K562 (cell line): ENCODE measurements at regions not wholly inside any gene's neighbourhood (a gene's known extent, or its start where the extent isn't known, plus 50 kb on each side); places are given as distances from the start of the nearest gene placed in this dataset.

ENCODE experiments used
- ATAC-seq: fragments of 200-7000 bp; cut with Tn5 transposase; 3 replicates; pipeline ENCODE4 v1.9.1; 2020; ENCODE audit warnings: moderate library complexity
- BruUV-seq: library from RNA; stranded (reverse); fragments of 400-500 nt; replicated peaks from 2 replicates; lab custom pipeline; 2021; lab: Mats Ljungman, UMichigan
- CTCF ChIA-PET: fragments of 300-600 bp; formaldehyde crosslinking; extraction: SDS; loops from one replicate; lab custom pipeline; 2021; ENCODE audit warnings: low intra/inter-chr PET ratio; lab: Yijun Ruan, JAX
- POLR2A ChIA-PET: fragments of 300-600, 350-650 bp; sonication (Branson Sonifier 250); formaldehyde crosslinking; extraction: SDS; loops from one replicate; lab custom pipeline; 2021; ENCODE audit warnings: antibody characterized with exemption, inconsistent platforms; lab: Yijun Ruan, JAX
- DNase-seq, 4 experiments: peaks; one replicate each; pipeline versions ENCODE4 v3.0.0 to v3.0.0-alpha.2; 2011 to 2018; ENCODE audit warnings: low spot score in 3 of 4, mixed read lengths in 3 of 4; ENCODE audit errors: extremely low read depth in 1 of 4
- FAIRE-seq: peaks from 2 replicates; lab custom pipeline; 2011; peaks lifted over from hg19 to GRCh38; lab: Jason Lieb, UNC
- H2AFZ ChIP-seq: 2 replicates; pipeline ENCODE4 v1.6.0; 2011; ENCODE audit warnings: low read depth, low read length, control low read depth, inconsistent platforms
- H3K27ac ChIP-seq: fragments of 200-600 bp; 3 replicates; pipeline ENCODE4 v1.8.0; 2011; ENCODE audit warnings: low read depth, mild to moderate bottlenecking, control low read depth, inconsistent platforms, low read length, moderate library complexity, mixed read lengths; ENCODE audit errors: extremely low read depth
- H3K27me3 ChIP-seq, 2 experiments: fragments of 300-600 bp in 1 of 2; 2 replicates in 1 of 2; 3 replicates in 1 of 2; pipeline versions ENCODE4 v1.6.0 to v1.8.0; 2011; ENCODE audit warnings: inconsistent platforms in 2 of 2, low read length in 2 of 2, mild to moderate bottlenecking in 1 of 2, mixed read lengths in 1 of 2, moderate library complexity in 1 of 2; ENCODE audit not compliant: control insufficient read depth in 2 of 2, insufficient read depth in 2 of 2
- H3K36me3 ChIP-seq: fragments of 300-600 bp; 3 replicates; pipeline ENCODE4 v1.8.0; 2011; ENCODE audit warnings: mild to moderate bottlenecking, low read length, inconsistent platforms; ENCODE audit not compliant: control insufficient read depth, insufficient read depth
- H3K4me1 ChIP-seq, 2 experiments: fragments of 200-600 bp in 1 of 2; replicated peaks in 1 of 2; 2 replicates in 1 of 2; 3 replicates in 1 of 2; pipeline versions ENCODE4 v1.5.1 to v1.8.0; 2011; ENCODE audit warnings: inconsistent platforms in 2 of 2, low read length in 2 of 2, mild to moderate bottlenecking in 1 of 2, mixed read lengths in 1 of 2, moderate library complexity in 1 of 2; ENCODE audit not compliant: control insufficient read depth in 2 of 2, insufficient read depth in 2 of 2
- H3K4me2 ChIP-seq: 2 replicates; pipeline ENCODE4 v1.6.1; 2011; ENCODE audit warnings: low read length, control low read depth, inconsistent platforms, mixed read lengths; ENCODE audit not compliant: insufficient read depth
- H3K4me3 ChIP-seq: fragments of 200-600 bp; sonication (generic), shearing (Covaris generic); 2 replicates; pipeline ENCODE4 v1.5.1; 2016; ENCODE audit warnings: control low read depth, inconsistent platforms
- H3K79me2 ChIP-seq: fragments of 200-600 bp; 3 replicates; pipeline ENCODE4 v1.8.0; 2011; ENCODE audit warnings: low read length, inconsistent platforms; ENCODE audit not compliant: control insufficient read depth, insufficient read depth
- H3K9ac ChIP-seq, 2 experiments: 2 replicates each; pipeline versions ENCODE4 v1.6.0 to v1.6.1; 2011; ENCODE audit warnings: low read depth in 2 of 2, low read length in 2 of 2, control low read depth in 1 of 2, inconsistent platforms in 1 of 2, mild to moderate bottlenecking in 1 of 2, mixed read lengths in 1 of 2; ENCODE audit not compliant: insufficient read depth in 1 of 2
- H3K9me1 ChIP-seq: one replicate; pipeline ENCODE4 v1.6.0; 2011; ENCODE audit warnings: inconsistent platforms, mild to moderate bottlenecking, low read length, moderate library complexity; ENCODE audit not compliant: control insufficient read depth, insufficient read depth
- H3K9me3 ChIP-seq: replicated peaks from 2 replicates; pipeline ENCODE4 v1.5.1; 2011; ENCODE audit warnings: low read depth, low read length, inconsistent platforms; ENCODE audit not compliant: control insufficient read depth, insufficient read depth
- H4K20me1 ChIP-seq: replicated peaks from 2 replicates; pipeline ENCODE4 v1.6.1; 2011; ENCODE audit warnings: low read length, inconsistent platforms, mixed read lengths; ENCODE audit not compliant: control insufficient read depth, insufficient read depth
- E2F3 ChIP-seq: fragments of 250-450 bp; sonication (Bioruptor Pico); IDR thresholded peaks from 2 replicates; pipeline ENCODE4 v1.4.0; 2020; ENCODE audit warnings: mild to moderate bottlenecking
- FOSL1 ChIP-seq: fragments of 200-800 bp; sonication (Bioruptor generic); conservative IDR thresholded peaks from 2 replicates; pipeline ENCODE4 v1.6.1; 2016; ENCODE audit warnings: missing genetic modification characterization, missing compliant biosample characterization
- FOXK1 ChIP-seq: sonication (generic); formaldehyde crosslinking; IDR thresholded peaks from 2 replicates; pipeline ENCODE4 v1.8.0; 2022; ENCODE audit warnings: missing genetic modification reagents, mild to moderate bottlenecking, borderline replicate concordance
- HNRNPL ChIP-seq: fragments of 200-400 bp; formaldehyde crosslinking; IDR thresholded peaks from 2 replicates; pipeline ENCODE4 v1.6.1; 2017; ENCODE audit warnings: low read depth, mild to moderate bottlenecking, low read length
- KDM1A ChIP-seq, 2 experiments: fragments of 450-650 bp; IDR thresholded peaks; 2 replicates each; pipeline ENCODE4 v1.6.1; 2016; ENCODE audit warnings: mild to moderate bottlenecking in 2 of 2
- MEIS2 ChIP-seq: fragments of 450-650 bp; IDR thresholded peaks from 2 replicates; pipeline ENCODE4 v1.6.1; 2014; ENCODE audit warnings: mild to moderate bottlenecking; ENCODE audit not compliant: partially characterized antibody
- POLR2H ChIP-seq: IDR thresholded peaks from 2 replicates; pipeline ENCODE4 v1.6.1; 2016; ENCODE audit warnings: missing genetic modification characterization, low read depth, mild to moderate bottlenecking, control low read depth, missing compliant biosample characterization, moderate library complexity
- TBP ChIP-seq: optimal IDR thresholded peaks from 2 replicates; pipeline ENCODE3; 2011; ENCODE audit warnings: low read depth, low read length, improper control_type of control experiment
- XRCC4 ChIP-seq: IDR thresholded peaks from one replicate; pipeline ENCODE4 v1.6.1; 2011; ENCODE audit not compliant: insufficient read depth, insufficient read length; ENCODE audit errors: extremely low read depth
- WGBS: fragments of 100-300 bp; shearing (Covaris generic); methylation state at CpG from one replicate; pipeline ENCODE4 v1.1.6; 2016; ENCODE audit warnings: low coverage, mixed read lengths; ENCODE audit not compliant: insufficient coverage; ENCODE audit errors: missing lambda C conversion rate; 5-methylcytosine and 5-hydroxymethylcytosine counted together
- in situ Hi-C: fragments of 300-500 bp; cut with MboI; formaldehyde crosslinking; loops from 4 replicates; pipeline ENCODE4 v1.15.0; 2018; ENCODE audit warnings: inconsistent platforms, mixed read lengths
- intact Hi-C: fragments of 100-400 bp; cut with micrococcal nuclease; formaldehyde crosslinking; loops from 2 replicates; pipeline ENCODE4 v1.14.2; 2022
- TF ChIP-seq, protein P1 (sequence below): sonication (generic); formaldehyde crosslinking; IDR thresholded peaks from 2 replicates; pipeline ENCODE4 v1.9.0; 2022; ENCODE audit warnings: mild to moderate bottlenecking, missing genetic modification reagents
- TF ChIP-seq, protein P2 (sequence below): fragments of 450-650 bp; IDR thresholded peaks from 2 replicates; pipeline ENCODE4 v1.7.1; 2018; ENCODE audit warnings: mild to moderate bottlenecking, low read depth; ENCODE audit not compliant: partially characterized antibody
- TF ChIP-seq, protein P3 (sequence below): fragments of 450-650 bp; formaldehyde crosslinking; IDR thresholded peaks from 2 replicates; pipeline ENCODE4 v1.4.0; 2020; ENCODE audit warnings: mild to moderate bottlenecking, moderate library complexity
- TF ChIP-seq, protein P4 (sequence below), 3 experiments: IDR thresholded peaks in 2 of 3; conservative IDR thresholded peaks in 1 of 3; 2 replicates each; pipeline ENCODE4 v1.5.1; 2011 to 2012; ENCODE audit warnings: low read length in 3 of 3, mild to moderate bottlenecking in 3 of 3, control low read depth in 2 of 3, improper control_type of control experiment in 1 of 3, inconsistent platforms in 1 of 3, low read depth in 1 of 3, mixed read lengths in 1 of 3, moderate library complexity in 1 of 3; ENCODE audit not compliant: insufficient read depth in 2 of 3
- TF ChIP-seq, protein P5 (sequence below): fragments of 450-650 bp; IDR thresholded peaks from 2 replicates; pipeline ENCODE4 v1.6.1; 2016

DNA sequence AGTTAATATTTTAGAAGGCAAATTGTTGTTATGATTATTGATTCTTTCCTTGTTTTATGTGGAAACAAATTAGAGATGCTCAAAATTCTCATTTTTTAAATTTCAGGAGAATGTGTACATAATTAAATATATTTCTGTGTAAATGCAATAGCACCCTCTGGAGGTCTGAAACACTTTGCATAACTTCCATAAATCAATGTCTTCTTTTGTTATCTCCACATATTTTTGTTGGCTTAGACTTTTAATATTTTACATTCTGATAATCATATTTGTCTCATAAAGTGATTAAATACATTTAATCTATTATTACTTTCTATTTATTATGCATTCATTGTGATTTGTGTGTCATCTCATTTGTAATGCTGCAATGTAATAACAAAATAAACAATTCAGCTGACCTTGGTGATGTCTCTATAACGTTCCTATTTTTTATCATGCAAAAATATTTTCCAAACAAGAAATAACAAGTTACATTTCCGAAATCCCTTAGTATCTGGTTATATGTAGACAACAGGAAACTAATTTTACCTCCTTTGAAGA is 201.8 kb upstream of the GALNT5 start:
- ATAC-seq (0 out of 3 replicates have a peak, but pooled peaks have one; percentile 57), FAIRE-seq (peak; percentile 40), DNase-seq (peak in 2 of 4 experiments; percentile 9 to 29)
- intact Hi-C loops (loop anchor here (5.0 kb wide), 1 partner anchor 1678 kb away; no protein-coding TSS in a partner anchor), in situ Hi-C loops (no loop called here)
- Histone ChIP-seq H3K36me3 (no peaks in the 10 kb centered on the region), H4K20me1 (no peaks in the 10 kb centered on the region), H3K4me1 (no peaks in the 10 kb centered on the region), H3K27me3 (no peaks in the 10 kb centered on the region), H3K27ac (no peak overlapping the region), H2AFZ (no peak overlapping the region), H3K4me2 (no peak overlapping the region), H3K9me1 (no peaks in the 10 kb centered on the region), H3K4me3 (no peak overlapping the region), H3K79me2 (no peaks in the 10 kb centered on the region), H3K9me3 (no peaks in the 10 kb centered on the region), H3K9ac (no peak overlapping the region)
- ChIA-PET POLR2A (no interaction called here), CTCF (no interaction called here)
- no TSS peak for BruUV-seq
- WGBS: 0% methylated on average over 2 of the region's 2 CpGs
- TF ChIP-seq, protein P1, sequence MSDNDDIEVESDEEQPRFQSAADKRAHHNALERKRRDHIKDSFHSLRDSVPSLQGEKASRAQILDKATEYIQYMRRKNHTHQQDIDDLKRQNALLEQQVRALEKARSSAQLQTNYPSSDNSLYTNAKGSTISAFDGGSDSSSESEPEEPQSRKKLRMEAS (CRISPR knock-in tag): no peak
- TF ChIP-seq POLR2H (tag): no peak
- TF ChIP-seq, protein P2, sequence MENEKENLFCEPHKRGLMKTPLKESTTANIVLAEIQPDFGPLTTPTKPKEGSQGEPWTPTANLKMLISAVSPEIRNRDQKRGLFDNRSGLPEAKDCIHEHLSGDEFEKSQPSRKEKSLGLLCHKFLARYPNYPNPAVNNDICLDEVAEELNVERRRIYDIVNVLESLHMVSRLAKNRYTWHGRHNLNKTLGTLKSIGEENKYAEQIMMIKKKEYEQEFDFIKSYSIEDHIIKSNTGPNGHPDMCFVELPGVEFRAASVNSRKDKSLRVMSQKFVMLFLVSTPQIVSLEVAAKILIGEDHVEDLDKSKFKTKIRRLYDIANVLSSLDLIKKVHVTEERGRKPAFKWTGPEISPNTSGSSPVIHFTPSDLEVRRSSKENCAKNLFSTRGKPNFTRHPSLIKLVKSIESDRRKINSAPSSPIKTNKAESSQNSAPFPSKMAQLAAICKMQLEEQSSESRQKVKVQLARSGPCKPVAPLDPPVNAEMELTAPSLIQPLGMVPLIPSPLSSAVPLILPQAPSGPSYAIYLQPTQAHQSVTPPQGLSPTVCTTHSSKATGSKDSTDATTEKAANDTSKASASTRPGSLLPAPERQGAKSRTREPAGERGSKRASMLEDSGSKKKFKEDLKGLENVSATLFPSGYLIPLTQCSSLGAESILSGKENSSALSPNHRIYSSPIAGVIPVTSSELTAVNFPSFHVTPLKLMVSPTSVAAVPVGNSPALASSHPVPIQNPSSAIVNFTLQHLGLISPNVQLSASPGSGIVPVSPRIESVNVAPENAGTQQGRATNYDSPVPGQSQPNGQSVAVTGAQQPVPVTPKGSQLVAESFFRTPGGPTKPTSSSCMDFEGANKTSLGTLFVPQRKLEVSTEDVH: no peak
- TF ChIP-seq TBP: no peak
- no peak for TF ChIP-seq XRCC4
- TF ChIP-seq HNRNPL: no peak
- TF ChIP-seq, protein P3, sequence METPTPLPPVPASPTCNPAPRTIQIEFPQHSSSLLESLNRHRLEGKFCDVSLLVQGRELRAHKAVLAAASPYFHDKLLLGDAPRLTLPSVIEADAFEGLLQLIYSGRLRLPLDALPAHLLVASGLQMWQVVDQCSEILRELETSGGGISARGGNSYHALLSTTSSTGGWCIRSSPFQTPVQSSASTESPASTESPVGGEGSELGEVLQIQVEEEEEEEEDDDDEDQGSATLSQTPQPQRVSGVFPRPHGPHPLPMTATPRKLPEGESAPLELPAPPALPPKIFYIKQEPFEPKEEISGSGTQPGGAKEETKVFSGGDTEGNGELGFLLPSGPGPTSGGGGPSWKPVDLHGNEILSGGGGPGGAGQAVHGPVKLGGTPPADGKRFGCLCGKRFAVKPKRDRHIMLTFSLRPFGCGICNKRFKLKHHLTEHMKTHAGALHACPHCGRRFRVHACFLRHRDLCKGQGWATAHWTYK (CRISPR knock-in tag): no peak
- TF ChIP-seq, protein P4, sequence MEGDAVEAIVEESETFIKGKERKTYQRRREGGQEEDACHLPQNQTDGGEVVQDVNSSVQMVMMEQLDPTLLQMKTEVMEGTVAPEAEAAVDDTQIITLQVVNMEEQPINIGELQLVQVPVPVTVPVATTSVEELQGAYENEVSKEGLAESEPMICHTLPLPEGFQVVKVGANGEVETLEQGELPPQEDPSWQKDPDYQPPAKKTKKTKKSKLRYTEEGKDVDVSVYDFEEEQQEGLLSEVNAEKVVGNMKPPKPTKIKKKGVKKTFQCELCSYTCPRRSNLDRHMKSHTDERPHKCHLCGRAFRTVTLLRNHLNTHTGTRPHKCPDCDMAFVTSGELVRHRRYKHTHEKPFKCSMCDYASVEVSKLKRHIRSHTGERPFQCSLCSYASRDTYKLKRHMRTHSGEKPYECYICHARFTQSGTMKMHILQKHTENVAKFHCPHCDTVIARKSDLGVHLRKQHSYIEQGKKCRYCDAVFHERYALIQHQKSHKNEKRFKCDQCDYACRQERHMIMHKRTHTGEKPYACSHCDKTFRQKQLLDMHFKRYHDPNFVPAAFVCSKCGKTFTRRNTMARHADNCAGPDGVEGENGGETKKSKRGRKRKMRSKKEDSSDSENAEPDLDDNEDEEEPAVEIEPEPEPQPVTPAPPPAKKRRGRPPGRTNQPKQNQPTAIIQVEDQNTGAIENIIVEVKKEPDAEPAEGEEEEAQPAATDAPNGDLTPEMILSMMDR (IDR thresholded peaks at IDR 0.05 in 2 of 3, conservative IDR thresholded peaks at IDR 0.05 in 1 of 3; ENCODE audit: insufficient read depth in 2 of 3, low read depth in 1 of 3, low read length in 3 of 3): peak in 2 of 3 experiments; percentile 14 to 64; a peak in 3 of 6 replicates
- TF ChIP-seq FOSL1 (tag): no peak
- no peak for TF ChIP-seq KDM1A (IDR thresholded peaks at IDR 0.05)
- TF ChIP-seq, protein P5, sequence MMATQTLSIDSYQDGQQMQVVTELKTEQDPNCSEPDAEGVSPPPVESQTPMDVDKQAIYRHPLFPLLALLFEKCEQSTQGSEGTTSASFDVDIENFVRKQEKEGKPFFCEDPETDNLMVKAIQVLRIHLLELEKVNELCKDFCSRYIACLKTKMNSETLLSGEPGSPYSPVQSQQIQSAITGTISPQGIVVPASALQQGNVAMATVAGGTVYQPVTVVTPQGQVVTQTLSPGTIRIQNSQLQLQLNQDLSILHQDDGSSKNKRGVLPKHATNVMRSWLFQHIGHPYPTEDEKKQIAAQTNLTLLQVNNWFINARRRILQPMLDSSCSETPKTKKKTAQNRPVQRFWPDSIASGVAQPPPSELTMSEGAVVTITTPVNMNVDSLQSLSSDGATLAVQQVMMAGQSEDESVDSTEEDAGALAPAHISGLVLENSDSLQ: peak; percentile 87
- no peak for TF ChIP-seq E2F3 (CRISPR knock-in tag)
- TF ChIP-seq FOXK1 (CRISPR knock-in tag): no peak
- TF ChIP-seq MEIS2: peak; percentile 89
